HepG2 (cell line): ENCODE measurements at regions not wholly inside any gene's neighbourhood (a gene's known extent, or its start where the extent isn't known, plus 50 kb on each side); places are given as distances from the start of the nearest gene placed in this dataset.

Source experiments
- ATAC-seq: fragments of 200-7000 bp; cut with Tn5 transposase; 3 replicates; pipeline ENCODE4 v1.9.1; 2020; ENCODE audit warnings: mild to moderate bottlenecking, moderate library complexity
- BruUV-seq: library from RNA; stranded (reverse); fragments of 400-500 nt; replicated peaks from 2 replicates; lab custom pipeline; 2021; lab: Mats Ljungman, UMichigan
- CTCF ChIA-PET: fragments of 300-600 bp; formaldehyde crosslinking; extraction: SDS; loops from one replicate; lab custom pipeline; 2021; ENCODE audit warnings: low total read pairs, inconsistent platforms, low intra/inter-chr PET ratio; lab: Yijun Ruan, JAX
- POLR2A ChIA-PET: fragments of 350-600 bp; sonication (Branson Sonifier 250); formaldehyde crosslinking; loops from one replicate; lab custom pipeline; 2020; ENCODE audit warnings: antibody characterized with exemption, inconsistent platforms; lab: Yijun Ruan, JAX
- DNase-seq: peaks from one replicate; pipeline ENCODE4 v3.0.0-alpha.2; 2015; ENCODE audit warnings: low spot score
- FAIRE-seq: peaks from 3 replicates; lab custom pipeline; 2011; peaks lifted over from hg19 to GRCh38; lab: Jason Lieb, UNC
- H2AFZ ChIP-seq: one replicate; pipeline ENCODE4 v1.6.1; 2011; ENCODE audit warnings: low read length, inconsistent platforms
- H3K27ac ChIP-seq: fragments of 300-600 bp; 3 replicates; pipeline ENCODE4 v1.8.0; 2011; ENCODE audit warnings: mixed run types, mild to moderate bottlenecking, mixed read lengths, low read length, inconsistent platforms; ENCODE audit not compliant: insufficient read depth; ENCODE audit errors: extremely low read length
- H3K27me3 ChIP-seq, 2 experiments: fragments of 200-600 bp in 1 of 2; 2 replicates in 1 of 2; 3 replicates in 1 of 2; pipeline versions ENCODE4 v1.6.0 to v1.8.0; 2011; ENCODE audit warnings: low read length in 2 of 2, mild to moderate bottlenecking in 2 of 2, moderate library complexity in 2 of 2, inconsistent platforms in 1 of 2; ENCODE audit not compliant: insufficient read depth in 2 of 2, control insufficient read depth in 1 of 2
- H3K36me3 ChIP-seq, 2 experiments: fragments of 200-600 bp in 1 of 2; replicated peaks in 1 of 2; 2 replicates in 1 of 2; 3 replicates in 1 of 2; pipeline versions ENCODE4 v1.5.1 to v1.8.0; 2011; ENCODE audit warnings: low read length in 2 of 2, inconsistent platforms in 1 of 2; ENCODE audit not compliant: insufficient read depth in 2 of 2, control insufficient read depth in 1 of 2
- H3K4me1 ChIP-seq: 2 replicates; pipeline ENCODE4 v1.5.1; 2012; ENCODE audit warnings: low read length, inconsistent platforms; ENCODE audit not compliant: insufficient read depth
- H3K4me2 ChIP-seq: 2 replicates; pipeline ENCODE4 v1.6.0; 2011; ENCODE audit warnings: low read depth, low read length, inconsistent platforms
- H3K4me3 ChIP-seq, 3 experiments: fragments of 200-600 bp in 1 of 3; sonication (generic), shearing (Covaris generic) in 1 of 3; replicated peaks in 1 of 3; 2 replicates each; pipeline ENCODE4 v1.5.1; 2011 to 2016; ENCODE audit warnings: low read length in 3 of 3, inconsistent platforms in 2 of 3, low read depth in 2 of 3, mild to moderate bottlenecking in 2 of 3, control low read depth in 1 of 3, mixed read lengths in 1 of 3; ENCODE audit not compliant: insufficient read depth in 1 of 3
- H3K79me2 ChIP-seq: one replicate; pipeline ENCODE4 v1.6.1; 2011; ENCODE audit warnings: low read length, inconsistent platforms; ENCODE audit not compliant: insufficient read depth
- H3K9ac ChIP-seq: 2 replicates; pipeline ENCODE4 v1.6.0; 2011; ENCODE audit warnings: mild to moderate bottlenecking, low read depth, low read length, inconsistent platforms; ENCODE audit not compliant: insufficient read depth
- H3K9me3 ChIP-seq: 2 replicates; pipeline ENCODE4 v1.5.1; 2012; ENCODE audit warnings: mild to moderate bottlenecking, low read length
- H4K20me1 ChIP-seq: 2 replicates; pipeline ENCODE4 v1.6.0; 2011; ENCODE audit warnings: inconsistent platforms, mild to moderate bottlenecking, low read length, moderate library complexity; ENCODE audit not compliant: insufficient read depth
- BCL6 ChIP-seq: IDR thresholded peaks from 2 replicates; pipeline ENCODE4 v1.6.1; 2016; ENCODE audit warnings: missing genetic modification reagents, missing compliant biosample characterization
- CENPBD1 ChIP-seq: sonication (generic); formaldehyde crosslinking; IDR thresholded peaks from 2 replicates; pipeline ENCODE4 v1.8.0; 2022; ENCODE audit warnings: missing genetic modification reagents, low read depth, mild to moderate bottlenecking, borderline replicate concordance
- DNMT1 ChIP-seq: sonication (generic); formaldehyde crosslinking; IDR thresholded peaks from 2 replicates; pipeline ENCODE4 v1.5.1; 2020; ENCODE audit warnings: mild to moderate bottlenecking, missing genetic modification reagents
- MXI1 ChIP-seq: IDR thresholded peaks from 3 replicates; pipeline ENCODE4 v1.6.1; 2012; ENCODE audit warnings: low read depth, low read length, inconsistent platforms, borderline replicate concordance
- NR3C1 ChIP-seq: sonication (generic); formaldehyde crosslinking; IDR thresholded peaks from 2 replicates; pipeline ENCODE4 v1.4.0; 2020; ENCODE audit warnings: missing genetic modification reagents
- PAX8 ChIP-seq: sonication (generic); formaldehyde crosslinking; IDR thresholded peaks from 2 replicates; pipeline ENCODE4 v1.8.0; 2022; ENCODE audit warnings: mild to moderate bottlenecking, missing genetic modification reagents, borderline replicate concordance
- REL ChIP-seq: sonication (generic); formaldehyde crosslinking; conservative IDR thresholded peaks from 2 replicates; pipeline ENCODE4 v1.8.0; 2022; ENCODE audit warnings: mild to moderate bottlenecking, missing genetic modification reagents, moderate library complexity
- RNF2 ChIP-seq: fragments of 450-650 bp; conservative IDR thresholded peaks from 2 replicates; pipeline ENCODE4 v1.6.1; 2016; ENCODE audit warnings: low read depth
- ZBTB4 ChIP-seq: sonication (generic); formaldehyde crosslinking; IDR thresholded peaks from 2 replicates; pipeline ENCODE4 v1.4.0; 2020; ENCODE audit warnings: missing genetic modification reagents, mild to moderate bottlenecking, borderline replicate concordance
- ZKSCAN1 ChIP-seq: fragments of 150-350 bp; IDR thresholded peaks from 2 replicates; pipeline ENCODE4 v1.6.1; 2014; ENCODE audit warnings: low read length
- ZNF253 ChIP-seq: sonication (generic); formaldehyde crosslinking; IDR thresholded peaks from 2 replicates; pipeline ENCODE4 v1.8.0; 2022; ENCODE audit warnings: mild to moderate bottlenecking, missing genetic modification reagents, borderline replicate concordance
- ZNF343 ChIP-seq: sonication (generic); formaldehyde crosslinking; IDR thresholded peaks from 2 replicates; pipeline ENCODE4 v1.4.0; 2020; ENCODE audit warnings: mild to moderate bottlenecking, missing genetic modification reagents
- ZNF713 ChIP-seq: sonication (generic); formaldehyde crosslinking; IDR thresholded peaks from 2 replicates; pipeline ENCODE4 v1.4.0; 2020; ENCODE audit warnings: mild to moderate bottlenecking, missing genetic modification reagents
- ZNF83 ChIP-seq: sonication (generic); formaldehyde crosslinking; IDR thresholded peaks from 2 replicates; pipeline ENCODE4 v1.4.0; 2020; ENCODE audit warnings: missing genetic modification reagents, mild to moderate bottlenecking, borderline replicate concordance
- WGBS: methylation state at CpG from one replicate; pipeline ENCODE4 v1.1.6; 2017; ENCODE audit warnings: low lambda C conversion rate; 5-methylcytosine and 5-hydroxymethylcytosine counted together
- in situ Hi-C: cut with HindIII; loops from 2 replicates; pipeline ENCODE4 v1.10.0; 2017; ENCODE audit warnings: low pct_unique_long_range_greater_than_20kb; ENCODE audit not compliant: extremely low pct_ligation_motif_present
- intact Hi-C: fragments of 100-400 bp; cut with micrococcal nuclease; formaldehyde crosslinking; loops from one replicate; pipeline ENCODE4 v1.10.0; 2022; ENCODE audit not compliant: unreplicated experiment

GRCh38 chr1:94736073-94736472 lies 84.1 kb upstream of the SLC44A3 start:
- no peaks in the 10 kb centered on the region for H3K79me2 ChIP-seq
- no peaks in the 10 kb centered on the region; a peak in 1 of 5 replicates for H3K36me3 ChIP-seq
- POLR2A ChIA-PET, result no interaction called here
- no peak overlapping the region for H3K4me2 ChIP-seq
- CTCF ChIA-PET, result no interaction called here
- H3K27ac ChIP-seq, result no peak overlapping the region
- no peak for ATAC-seq
- no peaks in the 10 kb centered on the region for H3K9me3 ChIP-seq
- no peak overlapping the region for H2AFZ ChIP-seq
- no peak overlapping the region for H3K9ac ChIP-seq
- no peak for FAIRE-seq
- intact Hi-C loops, result no loop called here
- H3K27me3 ChIP-seq, result no peaks in the 10 kb centered on the region
- BruUV-seq, result no TSS peak
- peaks cover 32% of the 10 kb centered on the region for H3K4me1 ChIP-seq
- 96% methylated on average over 2 of the region's 2 CpGs for WGBS
- no peak for TF ChIP-seq CENPBD1
- TF ChIP-seq ZKSCAN1, result no peak
- TF ChIP-seq NR3C1, result no peak
- TF ChIP-seq ZNF713, result no peak
- no peak for TF ChIP-seq ZNF253 (CRISPR knock-in tag)
- TF ChIP-seq REL, result no peak
- TF ChIP-seq BCL6 (CRISPR knock-in tag), result no peak
- no peak for TF ChIP-seq ZNF343
- no peak for TF ChIP-seq RNF2
- TF ChIP-seq DNMT1, result no peak
- TF ChIP-seq ZBTB4 (CRISPR knock-in tag), result no peak
- no peak for TF ChIP-seq ZNF83
- TF ChIP-seq MXI1, result no peak
- no peak for TF ChIP-seq PAX8 (CRISPR knock-in tag)
- no peaks in the 10 kb centered on the region for H4K20me1 ChIP-seq
- DNase-seq, result no peak
- in situ Hi-C loops, result no loop called here
- H3K4me3 ChIP-seq, result no peak overlapping the region
